ENCODE measurements at regions not wholly inside any gene's neighbourhood (a gene's known extent, or its start where the extent isn't known, plus 50 kb on each side); places are given as distances from the start of the nearest gene placed in this dataset.

DNA sequence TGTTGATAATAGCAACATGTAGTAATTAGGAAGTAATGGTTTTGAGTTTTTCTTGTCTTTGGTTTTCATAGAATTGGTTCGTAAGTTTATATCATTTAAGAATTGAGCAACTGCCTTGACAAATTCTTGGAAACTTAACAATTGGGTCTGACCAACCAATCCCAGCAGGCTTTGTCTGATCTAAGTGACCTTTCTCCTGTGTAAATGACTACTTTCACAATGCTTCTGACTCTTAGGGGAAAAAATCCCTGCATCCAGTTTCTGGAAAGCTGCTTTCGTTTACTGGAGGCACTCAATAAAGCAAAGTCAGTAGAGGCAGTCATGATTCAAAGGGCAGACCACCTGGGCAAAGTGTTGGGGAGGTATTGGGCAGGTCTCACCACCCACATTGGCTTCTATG is 303.6 kb upstream of the FAM78B start:
- Histone ChIP-seq H3K9ac (ENCODE audit: low read length) (no peak overlapping the region), H3K9me3 (ENCODE audit: low read length) (no peaks in the 10 kb centered on the region), H4K20me1 (ENCODE audit: insufficient read depth) (no peaks in the 10 kb centered on the region), H3K4me2 (ENCODE audit: low read length) (no peak overlapping the region), H3K4me3 (ENCODE audit: low read length) (no peak overlapping the region), H3F3A (ENCODE audit: insufficient read depth, low read length, poor library complexity, severe bottlenecking) (no peaks in the 10 kb centered on the region), H2AFZ (ENCODE audit: low read depth, low read length) (no peak overlapping the region), H3K27ac (ENCODE audit: low read length) (no peak overlapping the region), H3K36me3 (ENCODE audit: insufficient read depth, low read length) (no peaks in the 10 kb centered on the region), H3K79me2 (replicated peaks; ENCODE audit: insufficient read depth, low read length) (no peaks in the 10 kb centered on the region), H3K27me3 (ENCODE audit: insufficient read depth, low read depth, low read length) (no peaks in the 10 kb centered on the region), H3K9me2 (ENCODE audit: insufficient read depth, low read length) (no peaks in the 10 kb centered on the region)
- TF ChIP-seq EZH2 (IDR thresholded peaks at IDR 0.05; ENCODE audit: borderline replicate concordance, insufficient read depth, low read length, poor library complexity, severe bottlenecking): no peak
- TF ChIP-seq, protein P1, sequence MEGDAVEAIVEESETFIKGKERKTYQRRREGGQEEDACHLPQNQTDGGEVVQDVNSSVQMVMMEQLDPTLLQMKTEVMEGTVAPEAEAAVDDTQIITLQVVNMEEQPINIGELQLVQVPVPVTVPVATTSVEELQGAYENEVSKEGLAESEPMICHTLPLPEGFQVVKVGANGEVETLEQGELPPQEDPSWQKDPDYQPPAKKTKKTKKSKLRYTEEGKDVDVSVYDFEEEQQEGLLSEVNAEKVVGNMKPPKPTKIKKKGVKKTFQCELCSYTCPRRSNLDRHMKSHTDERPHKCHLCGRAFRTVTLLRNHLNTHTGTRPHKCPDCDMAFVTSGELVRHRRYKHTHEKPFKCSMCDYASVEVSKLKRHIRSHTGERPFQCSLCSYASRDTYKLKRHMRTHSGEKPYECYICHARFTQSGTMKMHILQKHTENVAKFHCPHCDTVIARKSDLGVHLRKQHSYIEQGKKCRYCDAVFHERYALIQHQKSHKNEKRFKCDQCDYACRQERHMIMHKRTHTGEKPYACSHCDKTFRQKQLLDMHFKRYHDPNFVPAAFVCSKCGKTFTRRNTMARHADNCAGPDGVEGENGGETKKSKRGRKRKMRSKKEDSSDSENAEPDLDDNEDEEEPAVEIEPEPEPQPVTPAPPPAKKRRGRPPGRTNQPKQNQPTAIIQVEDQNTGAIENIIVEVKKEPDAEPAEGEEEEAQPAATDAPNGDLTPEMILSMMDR (IDR thresholded peaks at IDR 0.05; ENCODE audit: poor library complexity, severe bottlenecking): no peak
- TF ChIP-seq, protein P2, sequence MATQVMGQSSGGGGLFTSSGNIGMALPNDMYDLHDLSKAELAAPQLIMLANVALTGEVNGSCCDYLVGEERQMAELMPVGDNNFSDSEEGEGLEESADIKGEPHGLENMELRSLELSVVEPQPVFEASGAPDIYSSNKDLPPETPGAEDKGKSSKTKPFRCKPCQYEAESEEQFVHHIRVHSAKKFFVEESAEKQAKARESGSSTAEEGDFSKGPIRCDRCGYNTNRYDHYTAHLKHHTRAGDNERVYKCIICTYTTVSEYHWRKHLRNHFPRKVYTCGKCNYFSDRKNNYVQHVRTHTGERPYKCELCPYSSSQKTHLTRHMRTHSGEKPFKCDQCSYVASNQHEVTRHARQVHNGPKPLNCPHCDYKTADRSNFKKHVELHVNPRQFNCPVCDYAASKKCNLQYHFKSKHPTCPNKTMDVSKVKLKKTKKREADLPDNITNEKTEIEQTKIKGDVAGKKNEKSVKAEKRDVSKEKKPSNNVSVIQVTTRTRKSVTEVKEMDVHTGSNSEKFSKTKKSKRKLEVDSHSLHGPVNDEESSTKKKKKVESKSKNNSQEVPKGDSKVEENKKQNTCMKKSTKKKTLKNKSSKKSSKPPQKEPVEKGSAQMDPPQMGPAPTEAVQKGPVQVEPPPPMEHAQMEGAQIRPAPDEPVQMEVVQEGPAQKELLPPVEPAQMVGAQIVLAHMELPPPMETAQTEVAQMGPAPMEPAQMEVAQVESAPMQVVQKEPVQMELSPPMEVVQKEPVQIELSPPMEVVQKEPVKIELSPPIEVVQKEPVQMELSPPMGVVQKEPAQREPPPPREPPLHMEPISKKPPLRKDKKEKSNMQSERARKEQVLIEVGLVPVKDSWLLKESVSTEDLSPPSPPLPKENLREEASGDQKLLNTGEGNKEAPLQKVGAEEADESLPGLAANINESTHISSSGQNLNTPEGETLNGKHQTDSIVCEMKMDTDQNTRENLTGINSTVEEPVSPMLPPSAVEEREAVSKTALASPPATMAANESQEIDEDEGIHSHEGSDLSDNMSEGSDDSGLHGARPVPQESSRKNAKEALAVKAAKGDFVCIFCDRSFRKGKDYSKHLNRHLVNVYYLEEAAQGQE (IDR thresholded peaks at IDR 0.05; ENCODE audit: borderline replicate concordance): no peak
- TF ChIP-seq SMC3 (conservative IDR thresholded peaks at IDR 0.05; ENCODE audit: poor library complexity): no peak
- TF ChIP-seq TAF1 (IDR thresholded peaks at IDR 0.05; ENCODE audit: low read depth): no peak
- no peak for TF ChIP-seq EP300 (conservative IDR thresholded peaks at IDR 0.05; ENCODE audit: poor library complexity, severe bottlenecking)
- no peak for TF ChIP-seq MXI1 (conservative IDR thresholded peaks at IDR 0.05; ENCODE audit: poor library complexity, severe bottlenecking)
- no peak for TF ChIP-seq POLR2AphosphoS5 (IDR thresholded peaks at IDR 0.05)
- no peak for TF ChIP-seq RAD21 (conservative IDR thresholded peaks at IDR 0.05)

DNA sequence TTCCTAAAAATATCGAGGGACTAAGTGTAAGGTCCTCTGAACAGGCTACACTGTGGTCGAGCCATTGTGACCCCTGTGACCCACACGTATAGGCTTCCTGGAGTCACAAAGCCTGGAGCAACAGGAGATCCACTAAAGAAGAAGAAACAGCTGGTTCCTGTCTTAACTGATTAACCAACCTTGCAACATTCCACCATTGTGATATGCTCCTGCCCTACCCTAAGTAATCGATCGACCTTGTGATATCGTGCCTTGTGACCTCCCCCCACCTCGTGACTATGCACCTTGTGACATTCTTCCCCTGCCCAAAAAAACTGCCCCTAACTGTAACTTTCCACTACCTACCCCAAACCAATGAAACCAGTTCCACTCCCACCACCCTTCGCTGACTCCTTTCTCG is 304.6 kb upstream of the FAM78B start:
- Histone ChIP-seq H3K9ac (ENCODE audit: low read length) (no peak overlapping the region), H3K27ac (ENCODE audit: low read length) (no peak overlapping the region), H3K4me3 (ENCODE audit: low read length) (no peak overlapping the region), H3K9me3 (ENCODE audit: low read length) (no peaks in the 10 kb centered on the region), H3K36me3 (ENCODE audit: insufficient read depth, low read length) (no peaks in the 10 kb centered on the region), H3K79me2 (replicated peaks; ENCODE audit: insufficient read depth, low read length) (no peaks in the 10 kb centered on the region), H4K20me1 (ENCODE audit: insufficient read depth) (no peaks in the 10 kb centered on the region), H3F3A (ENCODE audit: insufficient read depth, low read length, poor library complexity, severe bottlenecking) (no peaks in the 10 kb centered on the region), H3K27me3 (ENCODE audit: insufficient read depth, low read depth, low read length) (no peaks in the 10 kb centered on the region), H2AFZ (ENCODE audit: low read depth, low read length) (no peak overlapping the region), H3K4me2 (ENCODE audit: low read length) (no peak overlapping the region), H3K9me2 (ENCODE audit: insufficient read depth, low read length) (no peaks in the 10 kb centered on the region)
- TF ChIP-seq POLR2AphosphoS5 (IDR thresholded peaks at IDR 0.05) (no peak), TAF1 (IDR thresholded peaks at IDR 0.05; ENCODE audit: low read depth) (no peak), RAD21 (conservative IDR thresholded peaks at IDR 0.05) (no peak), MXI1 (conservative IDR thresholded peaks at IDR 0.05; ENCODE audit: poor library complexity, severe bottlenecking) (no peak), EZH2 (IDR thresholded peaks at IDR 0.05; ENCODE audit: borderline replicate concordance, insufficient read depth, low read length, poor library complexity, severe bottlenecking) (no peak)
- TF ChIP-seq, protein P1 (IDR thresholded peaks at IDR 0.05; ENCODE audit: poor library complexity, severe bottlenecking): no peak
- TF ChIP-seq, protein P2 (IDR thresholded peaks at IDR 0.05; ENCODE audit: borderline replicate concordance): no peak

All from neural cell (in vitro differentiated cells).